Glutamatergic neuron (in vitro differentiated cells): ENCODE measurements at regions not wholly inside any gene's neighbourhood (a gene's known extent, or its start where the extent isn't known, plus 50 kb on each side); places are given as distances from the start of the nearest gene placed in this dataset.

ENCODE experiments used
- DNase-seq: peaks from one replicate; pipeline ENCODE4 v3.0.0; 2022
- H3K27ac Mint-ChIP-seq: one replicate; pipeline ENCODE4 v1.8.0; 2020; ENCODE audit warnings: mild to moderate bottlenecking, mixed read lengths, inconsistent platforms; ENCODE audit not compliant: unreplicated experiment
- H3K27me3 Mint-ChIP-seq: one replicate; pipeline ENCODE4 v1.8.0; 2020; ENCODE audit warnings: mild to moderate bottlenecking, moderate library complexity, mixed read lengths, inconsistent platforms; ENCODE audit not compliant: unreplicated experiment
- H3K36me3 Mint-ChIP-seq: one replicate; pipeline ENCODE4 v1.8.0; 2020; ENCODE audit warnings: mild to moderate bottlenecking, mixed read lengths, inconsistent platforms; ENCODE audit not compliant: unreplicated experiment
- H3K4me1 Mint-ChIP-seq: one replicate; pipeline ENCODE4 v1.8.0; 2020; ENCODE audit warnings: mild to moderate bottlenecking, low read depth, mixed read lengths, inconsistent platforms; ENCODE audit not compliant: unreplicated experiment
- H3K4me3 Mint-ChIP-seq: one replicate; pipeline ENCODE4 v1.8.0; 2020; ENCODE audit warnings: mild to moderate bottlenecking, mixed read lengths, inconsistent platforms; ENCODE audit not compliant: unreplicated experiment
- H3K9me3 Mint-ChIP-seq: one replicate; pipeline ENCODE4 v1.8.0; 2020; ENCODE audit warnings: mild to moderate bottlenecking, moderate library complexity, mixed read lengths, inconsistent platforms; ENCODE audit not compliant: unreplicated experiment
- CTCF ChIP-seq: fragments of 200-600 bp; sonication (generic); IDR thresholded peaks from one replicate; pipeline ENCODE4 v1.5.0; 2021; ENCODE audit not compliant: partially characterized antibody, unreplicated experiment

GRCh38 chr2:23215016-23215415, 170.0 kb upstream of the KLHL29 start:
- peaks cover 6% of the 10 kb centered on the region for H3K4me1 Mint-ChIP-seq
- no peak for DNase-seq

GRCh38 chr2:23219666-23220065, 165.3 kb upstream of the KLHL29 start:
- Mint-ChIP-seq H3K27ac (no peak overlapping the region), H3K9me3 (peaks cover 2% of the 10 kb centered on the region), H3K27me3 (peaks cover 2% of the 10 kb centered on the region), H3K36me3 (no peaks in the 10 kb centered on the region), H3K4me3 (no peak overlapping the region), H3K4me1 (peaks cover 14% of the 10 kb centered on the region)
- no peak for DNase-seq
- TF ChIP-seq CTCF: no peak

More at GRCh38 chr2:23215016-23215415, 170.0 kb upstream of the KLHL29 start:
- Mint-ChIP-seq H3K27ac (no peak overlapping the region), H3K27me3 (no peaks in the 10 kb centered on the region), H3K4me3 (no peak overlapping the region), H3K9me3 (peaks cover 2% of the 10 kb centered on the region), H3K36me3 (no peaks in the 10 kb centered on the region)
- TF ChIP-seq CTCF: no peak

- Mint-ChIP-seq H3K4me3 (no peak overlapping the region), H3K27me3 (peaks cover 2% of the 10 kb centered on the region), H3K4me1 (peaks cover 14% of the 10 kb centered on the region), H3K27ac (no peak overlapping the region), H3K9me3 (peaks cover 2% of the 10 kb centered on the region), H3K36me3 (no peaks in the 10 kb centered on the region)
- no peak for DNase-seq
- TF ChIP-seq CTCF: no peak
These were observed 164.4 kb upstream of the KLHL29 start for GRCh38 chr2:23220513-23221094.

GRCh38 chr2:23221236-23221635, 163.7 kb upstream of the KLHL29 start:
- H3K27ac Mint-ChIP-seq: no peak overlapping the region
- peaks cover 2% of the 10 kb centered on the region for H3K9me3 Mint-ChIP-seq
- TF ChIP-seq CTCF: no peak
- peaks cover 2% of the 10 kb centered on the region for H3K27me3 Mint-ChIP-seq
- no peak overlapping the region for H3K4me3 Mint-ChIP-seq
- no peaks in the 10 kb centered on the region for H3K36me3 Mint-ChIP-seq
- DNase-seq: no peak
- H3K4me1 Mint-ChIP-seq: peaks cover 14% of the 10 kb centered on the region

GRCh38 chr2:23221901-23222300, 163.1 kb upstream of the KLHL29 start:
- no peak for DNase-seq
- peaks cover 14% of the 10 kb centered on the region for H3K4me1 Mint-ChIP-seq
- H3K36me3 Mint-ChIP-seq: no peaks in the 10 kb centered on the region
- H3K4me3 Mint-ChIP-seq: no peak overlapping the region
- H3K27ac Mint-ChIP-seq: no peak overlapping the region
- TF ChIP-seq CTCF: no peak
- H3K27me3 Mint-ChIP-seq: peaks cover 2% of the 10 kb centered on the region
- peaks cover 2% of the 10 kb centered on the region for H3K9me3 Mint-ChIP-seq
